Chondrocyte (in vitro differentiated cells): ENCODE measurements at regions not wholly inside any gene's neighbourhood (a gene's known extent, or its start where the extent isn't known, plus 50 kb on each side); places are given as distances from the start of the nearest gene placed in this dataset.
"Not testable (repeated sequence)": the region's sequence is repeated elsewhere in the genome, so short reads cannot be mapped to it uniquely, and the experiment has no call there.

ENCODE experiments used
- DNase-seq: peaks from one replicate; pipeline ENCODE4 v3.0.0; 2021; ENCODE audit warnings: mixed read lengths, low spot score
- H3K27ac Mint-ChIP-seq: one replicate; pipeline ENCODE4 v1.8.0; 2021; ENCODE audit warnings: mild to moderate bottlenecking, moderate library complexity, mixed read lengths; ENCODE audit not compliant: unreplicated experiment
- H3K27me3 Mint-ChIP-seq: 2 replicates; pipeline ENCODE4 v1.8.0; 2021; ENCODE audit warnings: low read depth, mixed read lengths
- H3K36me3 Mint-ChIP-seq: 2 replicates; pipeline ENCODE4 v1.8.0; 2021; ENCODE audit warnings: low read depth, mixed read lengths
- H3K4me1 Mint-ChIP-seq: 2 replicates; pipeline ENCODE4 v1.8.0; 2021; ENCODE audit warnings: low read depth, mild to moderate bottlenecking, mixed read lengths
- H3K4me3 Mint-ChIP-seq: one replicate; pipeline ENCODE4 v1.8.0; 2021; ENCODE audit warnings: mild to moderate bottlenecking, moderate library complexity, mixed read lengths; ENCODE audit not compliant: unreplicated experiment
- H3K9me3 Mint-ChIP-seq: 2 replicates; pipeline ENCODE4 v1.8.0; 2021; ENCODE audit warnings: low read depth, mixed read lengths
- TF ChIP-seq, protein P1 (sequence below): fragments of 200-600 bp; sonication (generic); IDR thresholded peaks from 2 replicates; pipeline ENCODE4 v1.5.0; 2021; ENCODE audit warnings: antibody characterized with exemption, mild to moderate bottlenecking, moderate library complexity

DNA sequence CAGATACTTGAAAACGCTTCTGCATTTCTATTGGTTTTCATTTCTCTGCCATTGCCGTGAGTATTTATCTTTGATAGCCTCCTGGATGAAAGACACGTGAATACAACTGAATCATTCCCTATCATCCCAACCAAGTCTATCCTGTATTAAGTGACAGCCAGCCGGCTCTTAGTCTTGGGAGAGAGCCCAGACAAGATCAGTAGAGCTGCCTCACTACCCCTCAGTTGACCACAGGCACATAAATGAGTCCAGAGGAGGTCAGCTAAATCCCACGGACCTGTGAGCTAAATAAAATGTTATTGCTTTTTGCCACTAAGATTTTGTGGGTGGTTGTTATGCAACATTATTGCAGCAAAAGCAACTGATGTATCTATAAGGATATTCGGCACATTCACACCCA is 639.0 kb upstream of the ACO1 start:
- Mint-ChIP-seq H3K4me1 (no peaks in the 10 kb centered on the region), H3K27ac (no peak overlapping the region), H3K27me3 (peaks cover 11% of the 10 kb centered on the region), H3K36me3 (no peaks in the 10 kb centered on the region), H3K4me3 (no peak overlapping the region), H3K9me3 (no peaks in the 10 kb centered on the region)
- TF ChIP-seq, protein P1, sequence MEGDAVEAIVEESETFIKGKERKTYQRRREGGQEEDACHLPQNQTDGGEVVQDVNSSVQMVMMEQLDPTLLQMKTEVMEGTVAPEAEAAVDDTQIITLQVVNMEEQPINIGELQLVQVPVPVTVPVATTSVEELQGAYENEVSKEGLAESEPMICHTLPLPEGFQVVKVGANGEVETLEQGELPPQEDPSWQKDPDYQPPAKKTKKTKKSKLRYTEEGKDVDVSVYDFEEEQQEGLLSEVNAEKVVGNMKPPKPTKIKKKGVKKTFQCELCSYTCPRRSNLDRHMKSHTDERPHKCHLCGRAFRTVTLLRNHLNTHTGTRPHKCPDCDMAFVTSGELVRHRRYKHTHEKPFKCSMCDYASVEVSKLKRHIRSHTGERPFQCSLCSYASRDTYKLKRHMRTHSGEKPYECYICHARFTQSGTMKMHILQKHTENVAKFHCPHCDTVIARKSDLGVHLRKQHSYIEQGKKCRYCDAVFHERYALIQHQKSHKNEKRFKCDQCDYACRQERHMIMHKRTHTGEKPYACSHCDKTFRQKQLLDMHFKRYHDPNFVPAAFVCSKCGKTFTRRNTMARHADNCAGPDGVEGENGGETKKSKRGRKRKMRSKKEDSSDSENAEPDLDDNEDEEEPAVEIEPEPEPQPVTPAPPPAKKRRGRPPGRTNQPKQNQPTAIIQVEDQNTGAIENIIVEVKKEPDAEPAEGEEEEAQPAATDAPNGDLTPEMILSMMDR = no peak
- DNase-seq = no peak

DNA sequence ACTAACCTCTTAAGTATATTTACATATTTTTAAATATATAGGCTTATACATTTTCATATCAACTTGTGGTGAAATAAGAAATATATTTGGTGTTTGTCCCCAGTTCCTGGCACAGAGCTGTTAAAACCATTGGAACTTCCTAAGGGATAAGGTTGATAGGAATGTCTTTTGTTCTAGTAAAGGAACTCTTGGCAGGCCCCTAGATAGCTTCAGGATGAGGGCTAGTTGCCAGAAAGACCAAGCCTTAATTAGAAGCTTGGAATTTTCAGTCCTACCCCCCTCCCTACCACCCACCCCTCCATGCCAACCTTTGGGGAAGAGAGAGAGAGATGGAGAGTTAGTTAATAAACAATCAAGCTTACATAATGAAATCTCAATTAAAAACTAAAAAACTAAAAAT is 638.6 kb upstream of the ACO1 start:
- no peaks in the 10 kb centered on the region for H3K9me3 Mint-ChIP-seq
- H3K27ac Mint-ChIP-seq = no peak overlapping the region
- H3K4me1 Mint-ChIP-seq = no peaks in the 10 kb centered on the region
- DNase-seq = no peak
- H3K27me3 Mint-ChIP-seq = peaks cover 8% of the 10 kb centered on the region
- TF ChIP-seq, protein P1 = no peak
- no peaks in the 10 kb centered on the region for H3K36me3 Mint-ChIP-seq
- H3K4me3 Mint-ChIP-seq = no peak overlapping the region

DNA sequence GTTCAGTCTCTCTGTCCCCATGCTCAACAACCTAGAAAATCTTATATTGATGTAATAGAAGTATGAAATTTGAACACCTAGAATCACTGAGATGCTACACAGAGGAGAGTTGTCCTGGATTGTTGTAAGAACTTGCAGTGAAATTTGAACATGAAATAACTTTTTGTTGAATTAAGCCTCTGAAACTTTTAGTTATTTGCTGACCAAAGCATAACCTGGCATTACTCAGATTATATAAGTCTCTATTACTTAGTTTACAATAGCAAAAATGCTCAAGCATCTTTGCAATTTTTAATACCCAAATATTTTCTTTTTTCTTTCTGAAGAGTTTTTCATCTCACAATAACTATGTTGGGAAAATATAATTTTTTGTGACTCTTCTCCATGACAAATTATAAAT is 630.7 kb upstream of the ACO1 start:
- Mint-ChIP-seq H3K27me3 (peaks cover 4% of the 10 kb centered on the region), H3K27ac (no peak overlapping the region)

DNA sequence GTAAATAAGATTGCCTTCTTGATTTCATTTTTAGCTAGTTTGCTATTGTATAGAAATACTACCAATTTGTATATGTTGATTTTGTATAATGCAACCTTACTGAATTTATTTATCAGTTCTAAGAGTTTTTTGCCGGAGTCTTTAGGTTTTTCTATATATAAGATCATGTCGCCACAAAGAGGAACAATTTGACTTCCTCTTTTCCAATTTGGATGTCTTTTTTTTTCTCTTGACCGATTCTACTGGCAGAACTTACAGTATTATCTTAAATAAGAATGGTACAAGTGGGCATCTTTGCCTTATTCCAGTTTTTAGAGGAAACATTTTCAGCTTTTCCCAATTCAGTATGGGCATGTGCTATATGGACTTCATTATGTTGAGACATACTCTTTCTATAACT is 624.7 kb upstream of the ACO1 start:
- Mint-ChIP-seq H3K9me3 (no peaks in the 10 kb centered on the region), H3K4me1 (no peaks in the 10 kb centered on the region), H3K27ac (no peak overlapping the region), H3K36me3 (no peaks in the 10 kb centered on the region), H3K27me3 (peaks cover 1% of the 10 kb centered on the region), H3K4me3 (no peak overlapping the region)
- no peak for DNase-seq
- TF ChIP-seq, protein P1 = no peak

More for the DNA sequence above, 630.7 kb upstream of the ACO1 start:
- Mint-ChIP-seq H3K4me1 (no peaks in the 10 kb centered on the region), H3K4me3 (no peak overlapping the region), H3K9me3 (no peaks in the 10 kb centered on the region), H3K36me3 (no peaks in the 10 kb centered on the region)
- TF ChIP-seq, protein P1 = no peak
- no peak for DNase-seq

DNA sequence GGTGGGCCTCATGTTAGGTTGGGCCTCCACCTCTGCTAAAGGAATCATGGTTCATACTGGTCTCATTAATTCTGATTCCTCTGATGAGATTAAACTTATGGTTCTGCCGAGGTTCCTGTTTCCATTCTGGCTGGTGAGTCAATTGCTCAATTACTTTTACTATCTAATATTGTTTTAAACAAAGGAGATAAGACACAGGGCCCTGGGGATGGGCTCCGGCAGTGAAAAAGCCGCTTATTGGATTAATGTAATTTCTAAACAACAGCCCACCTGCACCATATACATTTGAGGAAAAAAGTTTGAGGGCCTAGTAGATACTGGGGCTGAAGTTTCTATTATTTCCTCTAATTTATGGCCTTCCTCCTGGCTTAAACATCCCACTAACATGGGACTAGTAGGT is 610.4 kb upstream of the ACO1 start:
- not testable (repeated sequence) for H3K4me3 Mint-ChIP-seq, DNase-seq, H3K36me3 Mint-ChIP-seq, H3K4me1 Mint-ChIP-seq, H3K27me3 Mint-ChIP-seq, H3K27ac Mint-ChIP-seq
- H3K9me3 Mint-ChIP-seq = peaks cover 41% of the 10 kb centered on the region

DNA sequence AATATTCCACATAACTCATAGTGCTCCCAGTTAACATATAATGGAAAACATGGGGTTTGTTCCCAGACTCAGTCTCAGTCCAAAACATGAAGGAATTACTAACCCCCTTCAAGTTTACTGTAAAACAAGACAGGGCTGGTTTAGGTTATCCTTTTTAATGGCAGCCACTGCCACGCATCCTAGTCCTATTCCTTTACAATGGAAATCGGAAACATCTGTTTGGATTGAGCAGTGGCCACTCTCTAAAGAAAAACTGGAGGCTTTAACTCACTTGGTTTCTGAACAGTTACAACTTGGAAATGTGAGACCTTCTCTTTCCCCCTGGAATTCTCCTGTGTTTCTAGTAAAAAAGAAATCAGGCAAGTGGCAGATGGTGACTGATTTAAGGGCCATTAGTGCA is 609.9 kb upstream of the ACO1 start:
- H3K4me3 Mint-ChIP-seq = no peak overlapping the region
- DNase-seq = no peak
- TF ChIP-seq, protein P1 = no peak
- peaks cover 4% of the 10 kb centered on the region for H3K36me3 Mint-ChIP-seq
- H3K27ac Mint-ChIP-seq = no peak overlapping the region
- H3K9me3 Mint-ChIP-seq = peaks cover 44% of the 10 kb centered on the region
- H3K27me3 Mint-ChIP-seq = no peaks in the 10 kb centered on the region
- no peaks in the 10 kb centered on the region for H3K4me1 Mint-ChIP-seq
